ENCODE measurements at regions not wholly inside any gene's neighbourhood (a gene's known extent, or its start where the extent isn't known, plus 50 kb on each side); places are given as distances from the start of the nearest gene placed in this dataset.

DNA sequence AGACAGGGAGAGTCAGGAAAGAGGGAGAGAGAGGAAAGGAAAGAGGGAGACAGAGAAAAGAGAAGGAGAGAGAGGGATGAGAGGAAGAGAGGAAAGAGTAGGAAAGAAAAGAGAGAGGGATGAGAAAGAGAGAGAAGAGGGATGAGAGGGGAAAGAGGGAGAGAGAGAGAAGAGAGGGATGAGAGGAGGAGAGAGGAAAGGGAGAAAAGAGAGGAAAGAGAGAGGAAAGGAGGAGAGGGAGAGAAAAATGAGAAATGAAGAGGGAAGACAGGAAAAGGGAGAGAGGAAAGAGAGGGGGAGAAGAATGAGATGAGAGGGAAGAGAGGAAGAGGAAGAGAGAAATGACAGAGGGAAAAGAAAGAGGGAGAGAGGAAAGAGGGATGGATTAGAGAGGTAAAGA is 207.0 kb upstream of the SKOR2 start:
- no peak overlapping the region for H3K27ac ChIP-seq (ENCODE audit: insufficient read depth, low read depth, low read length, poor library complexity, severe bottlenecking)
- H3K36me3 ChIP-seq (ENCODE audit: control insufficient read depth, insufficient read depth, low read length), result no peaks in the 10 kb centered on the region
- no peaks in the 10 kb centered on the region for H3K27me3 ChIP-seq (ENCODE audit: control insufficient read depth, insufficient read depth, low read length, poor library complexity, severe bottlenecking)
- no peaks in the 10 kb centered on the region for H3K9me3 ChIP-seq (ENCODE audit: control insufficient read depth, low read length)
- no peak overlapping the region for H3K4me3 ChIP-seq (ENCODE audit: insufficient read depth, low read depth, low read length)
- no peaks in the 10 kb centered on the region for H3K4me1 ChIP-seq (ENCODE audit: control insufficient read depth, insufficient read depth, low read length)

DNA sequence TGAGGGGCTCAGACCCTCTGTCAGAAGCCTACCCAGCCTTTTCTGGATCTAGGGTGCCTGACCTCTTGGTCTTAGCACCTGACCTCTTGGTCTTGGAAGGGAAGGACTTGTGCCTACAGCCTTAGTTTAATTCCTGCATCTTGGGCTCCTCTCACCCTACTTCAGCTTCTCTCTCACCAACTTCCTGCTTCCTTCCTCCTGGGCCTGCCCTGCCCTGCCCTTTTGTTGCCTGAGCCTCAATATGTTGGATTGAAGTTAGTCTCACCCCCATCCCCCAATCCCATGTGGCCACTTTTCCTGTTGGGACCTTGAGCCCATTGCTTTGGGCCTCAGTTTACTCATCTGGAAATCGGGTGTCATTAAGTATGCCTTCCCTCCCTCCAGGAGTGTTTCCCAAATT is 206.2 kb upstream of the SKOR2 start:
- H3K36me3 ChIP-seq (ENCODE audit: control insufficient read depth, insufficient read depth, low read length), result no peaks in the 10 kb centered on the region
- H3K4me3 ChIP-seq (ENCODE audit: insufficient read depth, low read depth, low read length), result no peak overlapping the region
- H3K4me1 ChIP-seq (ENCODE audit: control insufficient read depth, insufficient read depth, low read length), result no peaks in the 10 kb centered on the region
- no peaks in the 10 kb centered on the region for H3K9me3 ChIP-seq (ENCODE audit: control insufficient read depth, low read length)
- 90 to 100% methylated on average over 1 of the region's 1 CpG for WGBS, 2 experiments
- no peaks in the 10 kb centered on the region for H3K27me3 ChIP-seq (ENCODE audit: control insufficient read depth, insufficient read depth, low read length, poor library complexity, severe bottlenecking)
- no peak overlapping the region for H3K27ac ChIP-seq (ENCODE audit: insufficient read depth, low read depth, low read length, poor library complexity, severe bottlenecking)

DNA sequence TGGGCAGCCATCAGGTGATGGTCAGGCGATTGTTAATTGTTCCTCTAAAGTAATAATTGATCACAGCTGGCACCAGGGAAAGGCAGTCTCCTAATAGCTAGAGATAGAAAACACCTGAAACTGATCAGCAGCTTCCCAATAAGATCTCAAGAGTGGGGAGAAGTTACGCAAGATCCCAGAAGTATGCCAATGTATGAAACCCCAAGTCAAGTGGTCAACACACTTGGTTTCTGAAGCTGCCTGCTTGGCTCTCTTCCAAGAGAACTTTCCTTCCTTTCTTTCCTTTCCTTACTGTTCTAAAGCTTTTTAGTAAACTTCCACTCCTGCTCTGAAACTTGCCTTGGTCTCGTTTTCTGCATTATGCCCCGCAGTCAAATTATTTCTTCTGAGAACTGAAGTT is 201.6 kb upstream of the SKOR2 start:
- Histone ChIP-seq H3K4me3 (ENCODE audit: insufficient read depth, low read depth, low read length) (no peak overlapping the region), H3K9me3 (ENCODE audit: control insufficient read depth, low read length) (no peaks in the 10 kb centered on the region), H3K27ac (ENCODE audit: insufficient read depth, low read depth, low read length, poor library complexity, severe bottlenecking) (no peak overlapping the region), H3K4me1 (ENCODE audit: control insufficient read depth, insufficient read depth, low read length) (no peaks in the 10 kb centered on the region), H3K27me3 (ENCODE audit: control insufficient read depth, insufficient read depth, low read length, poor library complexity, severe bottlenecking) (no peaks in the 10 kb centered on the region), H3K36me3 (ENCODE audit: control insufficient read depth, insufficient read depth, low read length) (no peaks in the 10 kb centered on the region)
- 93 to 95% methylated on average over 4 of the region's 4 CpGs for WGBS, 2 experiments

DNA sequence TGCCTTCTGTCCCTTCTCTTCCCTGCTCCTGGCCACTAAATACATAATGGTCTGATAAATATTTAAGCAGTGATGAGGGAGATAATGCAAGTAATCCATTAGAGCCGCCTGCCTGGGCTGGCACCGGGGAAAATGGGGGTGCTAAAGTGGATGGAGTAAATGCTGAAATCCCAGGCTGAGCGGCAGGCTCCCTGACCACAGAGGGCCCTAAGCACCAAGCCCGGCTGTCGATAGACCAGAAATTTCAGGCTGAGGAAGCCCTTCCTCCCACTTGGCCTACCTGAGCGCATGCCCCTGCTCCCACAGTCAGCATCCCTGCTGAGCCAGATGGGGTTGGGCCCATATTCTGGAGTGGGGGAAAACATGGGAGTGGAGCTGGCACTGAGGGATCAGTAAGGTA is 197.5 kb upstream of the SKOR2 start:
- WGBS, 2 experiments, result 88 to 95% methylated on average over 6 of the region's 6 CpGs
- Histone ChIP-seq H3K4me3 (ENCODE audit: insufficient read depth, low read depth, low read length) (no peak overlapping the region), H3K27ac (ENCODE audit: insufficient read depth, low read depth, low read length, poor library complexity, severe bottlenecking) (no peak overlapping the region), H3K27me3 (ENCODE audit: control insufficient read depth, insufficient read depth, low read length, poor library complexity, severe bottlenecking) (no peaks in the 10 kb centered on the region), H3K9me3 (ENCODE audit: control insufficient read depth, low read length) (no peaks in the 10 kb centered on the region), H3K4me1 (ENCODE audit: control insufficient read depth, insufficient read depth, low read length) (no peaks in the 10 kb centered on the region), H3K36me3 (ENCODE audit: control insufficient read depth, insufficient read depth, low read length) (no peaks in the 10 kb centered on the region)

DNA sequence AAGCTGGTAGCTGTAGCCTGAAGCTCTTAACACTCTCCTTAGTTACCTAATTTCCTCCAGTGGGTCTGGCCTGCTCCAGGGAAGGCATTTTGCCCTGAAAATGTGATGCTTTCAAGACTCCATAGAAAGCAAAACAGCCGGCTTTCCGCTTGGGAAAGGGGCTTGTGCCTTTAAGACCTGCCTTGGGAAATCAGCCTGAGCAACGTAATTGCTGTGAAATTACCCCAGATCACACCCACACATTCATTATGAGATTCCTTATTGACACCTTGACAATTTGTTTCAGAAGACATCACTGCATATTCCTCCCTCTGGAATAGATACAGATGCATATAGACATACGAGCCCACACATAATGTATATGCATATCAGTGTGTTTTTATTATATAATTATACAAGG is 190.5 kb upstream of the SKOR2 start:
- H3K27me3 ChIP-seq (ENCODE audit: control insufficient read depth, insufficient read depth, low read length, poor library complexity, severe bottlenecking), result no peaks in the 10 kb centered on the region
- no peak overlapping the region for H3K4me3 ChIP-seq (ENCODE audit: insufficient read depth, low read depth, low read length)
- H3K36me3 ChIP-seq (ENCODE audit: control insufficient read depth, insufficient read depth, low read length), result no peaks in the 10 kb centered on the region
- 83 to 87% methylated on average over 3 of the region's 4 CpGs for WGBS, 2 experiments
- no peak overlapping the region for H3K27ac ChIP-seq (ENCODE audit: insufficient read depth, low read depth, low read length, poor library complexity, severe bottlenecking)
- no peaks in the 10 kb centered on the region for H3K4me1 ChIP-seq (ENCODE audit: control insufficient read depth, insufficient read depth, low read length)
- H3K9me3 ChIP-seq (ENCODE audit: control insufficient read depth, low read length), result no peaks in the 10 kb centered on the region

DNA sequence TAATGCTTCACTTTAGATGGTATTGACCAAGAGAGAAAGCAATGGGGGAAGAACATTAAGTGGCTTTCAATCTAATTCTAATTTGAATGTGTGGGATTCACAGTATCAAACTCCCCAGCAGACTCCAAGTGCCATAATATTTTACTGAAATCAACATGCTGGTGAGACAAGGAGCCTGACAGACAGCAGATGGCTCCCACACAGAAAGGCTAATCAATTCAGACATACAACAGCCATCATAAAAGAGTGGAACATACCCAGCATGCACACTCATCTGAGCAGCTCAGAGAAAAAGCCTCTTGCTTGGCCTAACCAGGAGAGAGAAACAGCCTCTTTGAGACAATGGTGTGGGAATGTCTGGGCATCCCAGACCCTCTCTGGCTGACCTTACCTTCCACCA is 186.5 kb upstream of the SKOR2 start:
- Histone ChIP-seq H3K36me3 (ENCODE audit: control insufficient read depth, insufficient read depth, low read length) (no peaks in the 10 kb centered on the region), H3K9me3 (ENCODE audit: control insufficient read depth, low read length) (no peaks in the 10 kb centered on the region), H3K27ac (ENCODE audit: insufficient read depth, low read depth, low read length, poor library complexity, severe bottlenecking) (no peak overlapping the region), H3K27me3 (ENCODE audit: control insufficient read depth, insufficient read depth, low read length, poor library complexity, severe bottlenecking) (no peaks in the 10 kb centered on the region), H3K4me1 (ENCODE audit: control insufficient read depth, insufficient read depth, low read length) (no peaks in the 10 kb centered on the region), H3K4me3 (ENCODE audit: insufficient read depth, low read depth, low read length) (no peak overlapping the region)

DNA sequence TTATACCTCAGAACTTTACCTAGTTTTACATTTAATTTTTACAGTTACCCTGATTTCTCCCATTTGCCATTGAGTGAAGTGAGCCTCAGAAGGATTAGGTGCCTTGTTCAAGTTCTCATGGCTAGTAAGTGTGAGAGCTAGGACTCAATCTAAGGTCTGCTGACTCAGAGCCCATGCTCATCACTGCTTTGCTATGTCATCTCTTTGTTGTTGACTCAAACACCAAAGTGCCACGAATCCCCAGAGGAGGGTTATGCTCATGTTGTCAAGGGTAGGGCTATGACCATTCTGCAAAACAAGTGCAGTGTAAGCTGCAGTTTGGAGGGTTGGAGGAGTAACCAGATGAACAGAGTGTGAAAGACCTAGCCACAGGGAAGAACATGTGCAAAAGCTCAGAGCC is 185.4 kb upstream of the SKOR2 start:
- no peaks in the 10 kb centered on the region for H3K9me3 ChIP-seq (ENCODE audit: control insufficient read depth, low read length)
- no peak overlapping the region for H3K27ac ChIP-seq (ENCODE audit: insufficient read depth, low read depth, low read length, poor library complexity, severe bottlenecking)
- H3K27me3 ChIP-seq (ENCODE audit: control insufficient read depth, insufficient read depth, low read length, poor library complexity, severe bottlenecking), result no peaks in the 10 kb centered on the region
- H3K4me1 ChIP-seq (ENCODE audit: control insufficient read depth, insufficient read depth, low read length), result no peaks in the 10 kb centered on the region
- H3K4me3 ChIP-seq (ENCODE audit: insufficient read depth, low read depth, low read length), result no peak overlapping the region
- no peaks in the 10 kb centered on the region for H3K36me3 ChIP-seq (ENCODE audit: control insufficient read depth, insufficient read depth, low read length)
- 72 to 89% methylated on average over 1 of the region's 1 CpG for whole genome bisulfite sequencing, 2 experiments

DNA sequence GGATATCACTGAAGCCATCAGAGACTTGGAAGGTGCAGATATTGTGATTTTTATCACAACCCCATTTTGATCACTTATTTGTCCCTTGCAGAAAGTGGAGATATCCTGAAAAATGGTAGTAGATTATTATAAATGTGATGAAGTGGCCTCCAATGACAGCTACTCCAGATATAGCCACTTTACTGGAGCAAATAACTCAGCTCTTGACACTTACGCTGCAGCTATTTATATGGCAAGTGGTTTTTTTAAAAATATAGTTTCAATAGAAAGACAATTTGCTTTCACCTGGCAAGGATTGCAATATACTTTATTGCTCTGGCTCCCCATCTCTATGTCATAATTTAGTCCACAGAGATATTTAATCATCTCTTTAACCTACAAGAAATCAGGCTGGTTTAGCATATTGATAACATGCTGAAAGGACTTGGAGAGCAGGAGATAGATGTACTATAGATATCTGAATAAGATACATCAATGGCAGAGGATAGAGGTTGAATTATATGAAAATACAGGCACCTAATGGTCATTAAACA is 182.8 kb upstream of the SKOR2 start:
- no peak overlapping the region for H3K4me3 ChIP-seq (ENCODE audit: insufficient read depth, low read depth, low read length)
- no peak overlapping the region for H3K27ac ChIP-seq (ENCODE audit: insufficient read depth, low read depth, low read length, poor library complexity, severe bottlenecking)
- H3K36me3 ChIP-seq (ENCODE audit: control insufficient read depth, insufficient read depth, low read length), result no peaks in the 10 kb centered on the region
- no peaks in the 10 kb centered on the region for H3K9me3 ChIP-seq (ENCODE audit: control insufficient read depth, low read length)
- 100% methylated on average over 1 of the region's 1 CpG; no CpG with 5 or more reads in 1 of the 2 experiments for WGBS, 2 experiments
- H3K27me3 ChIP-seq (ENCODE audit: control insufficient read depth, insufficient read depth, low read length, poor library complexity, severe bottlenecking), result no peaks in the 10 kb centered on the region
- no peaks in the 10 kb centered on the region for H3K4me1 ChIP-seq (ENCODE audit: control insufficient read depth, insufficient read depth, low read length)

DNA sequence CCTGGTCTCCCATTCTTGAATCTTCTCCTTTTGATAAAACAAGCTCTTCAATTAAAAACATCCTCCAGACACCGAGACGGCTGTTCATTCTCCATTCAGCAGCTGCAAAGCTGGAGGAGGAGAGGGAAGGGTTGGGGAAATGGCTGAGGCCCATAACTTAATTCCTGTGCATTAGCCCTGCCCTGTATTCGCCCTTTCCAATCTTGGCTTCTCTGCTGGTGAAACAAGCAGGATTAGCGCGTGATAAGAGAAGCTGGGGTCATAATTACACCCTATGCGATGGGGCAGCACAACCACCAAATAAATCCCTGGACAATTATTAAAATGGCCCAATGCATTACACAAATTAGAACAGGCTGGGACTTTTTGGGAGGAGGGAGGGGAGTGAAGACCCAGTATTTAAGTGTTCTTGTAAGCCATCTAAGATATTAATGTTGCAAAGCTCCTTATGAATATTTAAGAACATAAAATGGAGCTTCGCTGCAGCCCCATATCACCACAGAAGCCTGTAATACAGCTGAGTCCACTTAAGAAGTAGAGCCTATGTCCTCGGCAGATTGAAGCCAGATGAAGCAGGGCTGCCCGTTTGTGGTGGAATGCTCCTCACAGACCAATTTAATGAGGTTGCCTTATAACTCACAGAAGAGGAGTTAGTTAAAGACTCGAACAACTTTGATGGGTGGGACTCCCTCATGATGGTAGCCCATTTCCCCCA is 176.6 kb upstream of the SKOR2 start:
- H3K9me3 ChIP-seq (ENCODE audit: control insufficient read depth, low read length), result no peaks in the 10 kb centered on the region
- 92 to 93% methylated on average over 10 of the region's 10 CpGs for WGBS, 2 experiments
- H3K27ac ChIP-seq (ENCODE audit: insufficient read depth, low read depth, low read length, poor library complexity, severe bottlenecking), result no peak overlapping the region
- no peaks in the 10 kb centered on the region for H3K27me3 ChIP-seq (ENCODE audit: control insufficient read depth, insufficient read depth, low read length, poor library complexity, severe bottlenecking)
- no peaks in the 10 kb centered on the region for H3K36me3 ChIP-seq (ENCODE audit: control insufficient read depth, insufficient read depth, low read length)
- H3K4me1 ChIP-seq (ENCODE audit: control insufficient read depth, insufficient read depth, low read length), result no peaks in the 10 kb centered on the region
- H3K4me3 ChIP-seq (ENCODE audit: insufficient read depth, low read depth, low read length), result no peak overlapping the region

DNA sequence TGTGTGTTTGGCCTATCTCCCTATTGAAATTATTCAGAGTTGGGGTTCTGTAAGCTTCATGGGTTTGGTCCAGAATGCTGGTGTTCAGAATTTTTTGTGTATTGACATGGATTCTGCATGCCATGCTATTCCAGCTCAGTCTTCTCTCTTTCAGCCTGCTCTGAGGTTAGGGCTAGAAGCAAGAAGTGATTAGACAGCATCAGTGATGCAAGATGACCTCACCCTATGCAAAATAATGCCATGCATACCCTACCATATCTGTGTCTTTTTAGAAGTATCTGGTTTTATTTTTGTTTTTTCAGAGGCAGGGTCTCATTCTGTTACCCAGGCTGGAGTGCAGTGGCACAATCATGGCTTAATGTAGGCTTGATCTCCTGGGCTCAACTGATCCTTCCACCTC is 175.6 kb upstream of the SKOR2 start:
- Histone ChIP-seq H3K9me3 (ENCODE audit: control insufficient read depth, low read length) (no peaks in the 10 kb centered on the region), H3K4me1 (ENCODE audit: control insufficient read depth, insufficient read depth, low read length) (no peaks in the 10 kb centered on the region), H3K27me3 (ENCODE audit: control insufficient read depth, insufficient read depth, low read length, poor library complexity, severe bottlenecking) (no peaks in the 10 kb centered on the region), H3K4me3 (ENCODE audit: insufficient read depth, low read depth, low read length) (no peak overlapping the region), H3K27ac (ENCODE audit: insufficient read depth, low read depth, low read length, poor library complexity, severe bottlenecking) (no peak overlapping the region), H3K36me3 (ENCODE audit: control insufficient read depth, insufficient read depth, low read length) (no peaks in the 10 kb centered on the region)

DNA sequence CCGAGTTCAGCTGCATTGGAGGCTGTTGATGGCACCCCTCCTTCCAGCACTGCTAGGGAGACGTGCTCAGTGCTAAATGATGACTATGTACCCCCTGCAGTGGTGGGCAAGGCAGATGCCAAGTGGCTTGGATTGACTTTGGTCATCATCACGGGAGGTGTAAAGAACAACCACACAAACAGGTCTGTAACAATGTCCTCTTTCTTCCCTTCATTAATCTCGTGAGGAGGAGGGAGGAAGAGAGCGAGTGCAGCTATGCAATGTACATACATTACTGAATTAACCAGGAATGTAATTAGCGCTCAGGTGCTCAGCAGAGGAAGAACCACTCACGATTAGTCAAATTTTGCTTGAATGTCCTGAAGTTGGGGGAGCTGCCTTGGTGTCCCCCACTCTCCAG is 173.9 kb upstream of the SKOR2 start:
- Histone ChIP-seq H3K36me3 (ENCODE audit: control insufficient read depth, insufficient read depth, low read length) (no peaks in the 10 kb centered on the region), H3K4me1 (ENCODE audit: control insufficient read depth, insufficient read depth, low read length) (no peaks in the 10 kb centered on the region), H3K27me3 (ENCODE audit: control insufficient read depth, insufficient read depth, low read length, poor library complexity, severe bottlenecking) (no peaks in the 10 kb centered on the region), H3K27ac (ENCODE audit: insufficient read depth, low read depth, low read length, poor library complexity, severe bottlenecking) (no peak overlapping the region), H3K4me3 (ENCODE audit: insufficient read depth, low read depth, low read length) (no peak overlapping the region), H3K9me3 (ENCODE audit: control insufficient read depth, low read length) (no peaks in the 10 kb centered on the region)
- WGBS, 2 experiments, result 86 to 96% methylated on average over 7 of the region's 7 CpGs
